Psoas muscle (tissue), 7 donors: ENCODE measurements at regions not wholly inside any gene's neighbourhood (a gene's known extent, or its start where the extent isn't known, plus 50 kb on each side); places are given as distances from the start of the nearest gene placed in this dataset.

Experiments used
- ATAC-seq, 4 donors: fragments of 200-7000 bp; cut with Tn5 transposase; one replicate each; pipeline ENCODE4 v1.9.1; 2020; ENCODE audit warnings: moderate library complexity in 3 of 4, mild to moderate bottlenecking in 2 of 4
- DNase-seq, 2 donors: peaks; one replicate each; pipeline ENCODE4 v3.0.0-alpha.2; 2020
- H3K27ac ChIP-seq: fragments of 200-600 bp; one replicate; pipeline ENCODE4 v1.8.0; 2022
- H3K27me3 ChIP-seq, 3 donors: fragments of 200-600 bp in 1 of 3; one replicate each; pipeline versions ENCODE4 v1.6.1 to v1.8.0; 2013 to 2022; ENCODE audit warnings: low read length in 2 of 3, mild to moderate bottlenecking in 2 of 3, moderate library complexity in 1 of 3; ENCODE audit not compliant: insufficient read depth in 3 of 3
- H3K36me3 ChIP-seq, 2 donors: fragments of 200-600 bp in 1 of 2; one replicate each; pipeline versions ENCODE4 v1.6.1 to v1.8.0; 2013 to 2022; ENCODE audit warnings: low read depth in 1 of 2, mild to moderate bottlenecking in 1 of 2, moderate library complexity in 1 of 2; ENCODE audit not compliant: insufficient read depth in 1 of 2
- H3K4me1 ChIP-seq: fragments of 200-600 bp; one replicate; pipeline ENCODE4 v1.8.0; 2022
- H3K4me3 ChIP-seq: fragments of 200-600 bp; one replicate; pipeline ENCODE4 v1.8.0; 2022; ENCODE audit warnings: mild to moderate bottlenecking
- H3K9me3 ChIP-seq: fragments of 200-600 bp; one replicate; pipeline ENCODE4 v1.8.0; 2022
- CTCF ChIP-seq: fragments of 200-600 bp; IDR thresholded peaks from one replicate; pipeline ENCODE4 v1.8.0; 2022; ENCODE audit warnings: antibody characterized with exemption
- WGBS, 3 donors: extraction: QIAGEN DNeasy Blood & Tissue Kit; methylation state at CpG; one replicate each; pipeline versions ENCODE4 v1.1.6 to v1.1.7; 2013; 5-methylcytosine and 5-hydroxymethylcytosine counted together
- intact Hi-C, 2 donors: fragments of 100-400 bp; cut with DNase I; formaldehyde crosslinking; loops; one replicate each; pipeline versions ENCODE4 v1.11.0 to v1.14.2; 2022
- donor health status: healthy with polysubstance abuse.
- donor health status: DM: no; HTN: no; CAD: no; lungs with moderate emphysema.
- donor health status: Bipolar disorder and iron deficiency.
- donor health status: healthy.
- donor health status: DM: yes; HTN: yes; CAD: no.
- donor health status: DM: no; HTN: no; CAD: no.
- donor health status: DM: yes; HTN: yes; CAD: no.

- 55 to 82% (median 64%) methylated on average over 3 of the region's 3 CpGs for WGBS, 3 donors
- Histone ChIP-seq H3K27me3 (no peaks in the 10 kb centered on the region), H3K27ac (no peak overlapping the region), H3K4me1 (no peaks in the 10 kb centered on the region), H3K36me3 (no peaks in the 10 kb centered on the region), H3K9me3 (no peaks in the 10 kb centered on the region), H3K4me3 (no peak overlapping the region)
- TF ChIP-seq CTCF, result no peak
- DNase-seq (no peak), ATAC-seq (no peak)
- intact Hi-C loops, result no loop called here
Observed at GRCh38 chr12:24054416-24054815, 104.9 kb upstream of the SOX5 start.

GRCh38 chr12:24049728-24050127 is 100.3 kb upstream of the SOX5 start:
- no peaks in the 10 kb centered on the region for H3K4me1 ChIP-seq
- intact Hi-C loops, result no loop called here
- no peak overlapping the region for H3K4me3 ChIP-seq
- no peak for TF ChIP-seq CTCF
- no peaks in the 10 kb centered on the region for H3K27me3 ChIP-seq
- DNase-seq (no peak), ATAC-seq (no peak)
- H3K27ac ChIP-seq, result no peak overlapping the region
- no peaks in the 10 kb centered on the region for H3K36me3 ChIP-seq
- 61 to 75% (median 67%) methylated on average over 3 of the region's 3 CpGs for WGBS, 3 donors
- no peaks in the 10 kb centered on the region for H3K9me3 ChIP-seq

GRCh38 chr12:24049101-24049500 is 99.6 kb upstream of the SOX5 start:
- Histone ChIP-seq H3K36me3 (no peaks in the 10 kb centered on the region), H3K27ac (no peak overlapping the region), H3K9me3 (no peaks in the 10 kb centered on the region), H3K4me3 (no peak overlapping the region), H3K4me1 (no peaks in the 10 kb centered on the region), H3K27me3 (no peaks in the 10 kb centered on the region)
- no peak for TF ChIP-seq CTCF
- WGBS, 3 donors, result 93 to 96% (median 93%) methylated on average over 3 of the region's 3 CpGs
- DNase-seq, result no peak
- no peak for ATAC-seq
- intact Hi-C loops, result no loop called here

GRCh38 chr12:24048446-24048845 is 99.0 kb upstream of the SOX5 start:
- Histone ChIP-seq H3K9me3 (no peaks in the 10 kb centered on the region), H3K4me1 (no peaks in the 10 kb centered on the region), H3K27ac (no peak overlapping the region), H3K4me3 (no peak overlapping the region), H3K36me3 (no peaks in the 10 kb centered on the region), H3K27me3 (no peaks in the 10 kb centered on the region)
- ATAC-seq (no peak), DNase-seq (no peak)
- no peak for TF ChIP-seq CTCF
- intact Hi-C loops, result no loop called here
- 96 to 99% (median 98%) methylated on average over 4 of the region's 4 CpGs for WGBS, 3 donors

GRCh38 chr12:24047326-24047725 is 97.9 kb upstream of the SOX5 start:
- intact Hi-C loops, result no loop called here
- Histone ChIP-seq H3K4me3 (no peak overlapping the region), H3K27ac (no peak overlapping the region), H3K36me3 (no peaks in the 10 kb centered on the region), H3K27me3 (no peaks in the 10 kb centered on the region), H3K4me1 (no peaks in the 10 kb centered on the region), H3K9me3 (no peaks in the 10 kb centered on the region)
- no peak for TF ChIP-seq CTCF
- no peak for ATAC-seq
- WGBS, 3 donors, result 84 to 90% (median 90%) methylated on average over 4 of the region's 4 CpGs
- DNase-seq, result no peak
